GM19328 (cell line): ENCODE measurements at regions not wholly inside any gene's neighbourhood (a gene's known extent, or its start where the extent isn't known, plus 50 kb on each side); places are given as distances from the start of the nearest gene placed in this dataset.

Source experiments
- ATAC-seq: cut with Tn5 transposase; IDR thresholded peaks from one replicate; pipeline ENCODE4 v1.9.1; 2021; ENCODE audit warnings: mild to moderate bottlenecking, moderate library complexity; ENCODE audit not compliant: unreplicated experiment

GRCh38 chr14:35456261-35456660 lies 51.7 kb upstream of the NFKBIA start:
- ATAC-seq = no peak

DNA sequence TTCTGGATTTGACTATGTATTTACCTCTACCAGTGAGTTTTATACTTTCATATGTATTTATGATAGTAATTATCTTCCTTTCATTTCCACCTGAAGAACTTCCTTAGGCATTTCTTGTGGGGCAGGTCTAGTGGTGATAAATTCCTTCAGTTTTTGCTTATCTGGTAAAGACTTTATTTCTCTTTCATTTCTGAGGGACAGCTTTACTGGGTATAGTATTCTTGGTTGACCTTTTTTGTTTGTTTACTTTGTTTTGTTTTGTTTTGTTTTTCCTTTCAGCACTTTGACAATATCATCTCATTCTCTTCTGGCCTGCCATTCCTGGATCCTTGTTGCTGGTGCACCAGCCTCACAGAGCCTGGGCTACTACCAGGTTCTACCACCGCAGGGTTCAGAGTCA lies 53.9 kb upstream of the NFKBIA start:
- ATAC-seq = no peak

DNA sequence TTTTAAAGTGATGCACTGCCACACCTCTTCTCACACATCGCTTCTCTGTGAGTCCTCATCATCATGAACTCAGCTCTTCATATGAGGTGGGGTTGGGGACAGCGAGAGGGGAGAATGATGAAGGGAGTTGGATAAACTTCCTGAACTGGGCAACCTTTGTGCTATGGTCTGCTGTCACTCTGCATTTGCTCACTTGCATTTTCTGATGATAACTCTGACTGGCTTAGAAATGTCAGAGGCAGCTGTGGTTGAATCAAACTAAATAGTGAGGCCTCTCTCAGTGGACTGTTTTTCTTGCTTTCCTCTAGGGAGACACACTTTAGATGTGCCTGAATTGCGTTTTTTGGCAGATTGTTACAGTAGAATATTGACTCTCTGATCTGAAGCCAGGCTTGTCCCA lies 55.2 kb upstream of the NFKBIA start:
- no peak for ATAC-seq

DNA sequence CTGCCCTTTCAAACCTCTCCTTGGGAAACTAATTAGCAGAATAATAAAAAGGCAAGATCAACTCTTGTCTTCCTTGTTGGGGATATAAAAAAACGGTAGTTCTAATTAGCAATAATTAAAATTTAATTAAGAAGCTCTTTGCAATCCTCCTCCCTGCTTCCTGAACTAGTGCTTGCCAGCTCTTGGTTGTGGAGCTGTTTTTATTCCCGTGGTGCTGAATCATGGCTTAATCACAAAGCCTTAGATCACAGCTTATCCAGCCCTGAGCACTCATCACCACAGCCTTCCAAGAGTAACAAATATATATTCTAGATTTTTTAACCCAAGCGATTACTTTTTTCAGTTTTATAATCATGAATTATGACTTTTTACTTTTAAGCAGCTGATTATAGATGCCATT lies 63.2 kb upstream of the INSM2 start:
- ATAC-seq = no peak

GRCh38 chr14:35471803-35472202 lies 62.2 kb upstream of the INSM2 start:
- ATAC-seq = no peak

- ATAC-seq = no peak
These were observed 59.6 kb upstream of the INSM2 start for GRCh38 chr14:35474323-35474722.

- peak; percentile 84 for ATAC-seq
These were observed 53.7 kb upstream of the INSM2 start for GRCh38 chr14:35480119-35480769.

- ATAC-seq = no peak
These were observed 50.9 kb upstream of the INSM2 start for GRCh38 chr14:35482994-35483515.
